Adipocyte (in vitro differentiated cells): ENCODE measurements at regions not wholly inside any gene's neighbourhood (a gene's known extent, or its start where the extent isn't known, plus 50 kb on each side); places are given as distances from the start of the nearest gene placed in this dataset.

Experiments
- DNase-seq: peaks from one replicate; pipeline ENCODE4 v3.0.0-alpha.2; 2015; ENCODE audit warnings: low read depth
- H3K27me3 ChIP-seq: replicated peaks from 2 replicates; pipeline ENCODE4 v1.7.0; 2013; ENCODE audit warnings: mild to moderate bottlenecking, low read length, moderate library complexity; ENCODE audit not compliant: control insufficient read depth, insufficient read depth
- H3K36me3 ChIP-seq: 2 replicates; pipeline ENCODE4 v1.7.0; 2013; ENCODE audit warnings: low read length, mild to moderate bottlenecking, moderate library complexity; ENCODE audit not compliant: control insufficient read depth, insufficient read depth, severe bottlenecking
- H3K4me1 ChIP-seq: 2 replicates; pipeline ENCODE4 v1.7.0; 2013; ENCODE audit warnings: mild to moderate bottlenecking, low read length, moderate library complexity; ENCODE audit not compliant: control insufficient read depth, insufficient read depth
- H3K4me3 ChIP-seq: 2 replicates; pipeline ENCODE4 v1.7.0; 2013; ENCODE audit warnings: mild to moderate bottlenecking, low read length, moderate library complexity
- H3K9ac ChIP-seq: 2 replicates; pipeline ENCODE4 v1.7.0; 2013; ENCODE audit warnings: mild to moderate bottlenecking, low read length, moderate library complexity
- H3K9me3 ChIP-seq: 2 replicates; pipeline ENCODE4 v1.7.0; 2013; ENCODE audit warnings: mild to moderate bottlenecking, low read length, moderate library complexity; ENCODE audit not compliant: control insufficient read depth

GRCh38 chr12:115700896-115701465, 576.5 kb downstream of the MED13L start:
- H3K4me3 ChIP-seq = no peak overlapping the region
- H3K9me3 ChIP-seq = no peaks in the 10 kb centered on the region
- H3K27me3 ChIP-seq = peaks cover 16% of the 10 kb centered on the region
- H3K4me1 ChIP-seq = no peaks in the 10 kb centered on the region
- DNase-seq = peak; percentile 37
- H3K36me3 ChIP-seq = no peaks in the 10 kb centered on the region
- H3K9ac ChIP-seq = no peak overlapping the region

DNA sequence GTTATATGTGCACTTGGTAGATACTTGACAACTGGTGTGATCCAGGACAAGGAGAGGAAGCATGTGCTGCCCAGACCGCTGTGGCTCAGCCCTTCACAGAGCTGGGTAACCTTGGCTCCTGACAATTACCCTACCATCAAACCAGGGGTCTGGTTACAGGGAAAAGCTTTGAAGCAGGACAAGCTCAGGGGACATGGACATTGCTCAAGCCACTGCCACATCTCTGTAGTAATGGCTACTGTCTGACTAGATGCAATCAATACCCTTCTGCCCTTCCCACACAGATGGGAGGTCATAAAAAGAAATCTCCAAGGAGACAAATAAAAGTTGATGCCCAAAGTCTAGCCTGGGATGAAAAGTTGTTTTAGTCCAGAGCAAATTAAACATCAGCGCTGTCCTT, 577.4 kb downstream of the MED13L start:
- H3K4me1 ChIP-seq = no peaks in the 10 kb centered on the region
- DNase-seq = no peak

GRCh38 chr12:115698257-115698656, 579.2 kb downstream of the MED13L start:
- no peaks in the 10 kb centered on the region for H3K4me1 ChIP-seq
- DNase-seq = no peak
- H3K9ac ChIP-seq = no peak overlapping the region
- no peaks in the 10 kb centered on the region for H3K36me3 ChIP-seq
- no peak overlapping the region for H3K4me3 ChIP-seq
- no peaks in the 10 kb centered on the region for H3K9me3 ChIP-seq
- H3K27me3 ChIP-seq = peaks cover 16% of the 10 kb centered on the region

More for the DNA sequence above, 577.4 kb downstream of the MED13L start:
- Histone ChIP-seq H3K4me3 (no peak overlapping the region), H3K36me3 (no peaks in the 10 kb centered on the region), H3K27me3 (peaks cover 16% of the 10 kb centered on the region), H3K9ac (no peak overlapping the region), H3K9me3 (no peaks in the 10 kb centered on the region)

GRCh38 chr12:115697340-115697739, 580.2 kb downstream of the MED13L start:
- peaks cover 16% of the 10 kb centered on the region for H3K27me3 ChIP-seq
- H3K4me1 ChIP-seq = no peaks in the 10 kb centered on the region
- no peak overlapping the region for H3K4me3 ChIP-seq
- no peak for DNase-seq
- H3K36me3 ChIP-seq = no peaks in the 10 kb centered on the region
- no peaks in the 10 kb centered on the region for H3K9me3 ChIP-seq
- no peak overlapping the region for H3K9ac ChIP-seq

DNA sequence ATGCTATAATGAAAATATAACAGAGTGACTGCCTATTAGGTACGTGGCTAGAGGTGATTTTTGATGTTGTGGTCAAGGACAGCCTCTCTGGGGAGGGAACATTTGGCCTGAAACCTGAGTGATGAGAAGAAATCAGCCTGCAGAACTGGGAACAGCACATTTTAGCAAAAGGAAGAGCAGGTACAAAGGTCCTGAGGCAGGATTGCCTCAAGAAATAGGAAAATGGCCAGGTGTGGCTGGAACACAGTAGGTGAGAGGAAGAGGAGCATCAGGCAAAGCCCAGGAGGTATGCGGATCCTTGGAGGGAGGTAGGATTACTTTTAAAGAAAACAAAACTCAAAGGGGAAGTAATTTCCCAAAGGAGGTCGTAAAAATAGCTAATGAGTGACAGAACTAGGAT, 582.9 kb downstream of the MED13L start:
- no peaks in the 10 kb centered on the region for H3K9me3 ChIP-seq
- no peaks in the 10 kb centered on the region for H3K36me3 ChIP-seq
- H3K27me3 ChIP-seq = peaks cover 5% of the 10 kb centered on the region
- no peak overlapping the region for H3K4me3 ChIP-seq
- H3K4me1 ChIP-seq = no peaks in the 10 kb centered on the region
- no peak for DNase-seq
- H3K9ac ChIP-seq = no peak overlapping the region

- DNase-seq = no peak
- H3K36me3 ChIP-seq = no peaks in the 10 kb centered on the region
- H3K4me3 ChIP-seq = no peak overlapping the region
- H3K4me1 ChIP-seq = no peaks in the 10 kb centered on the region
- no peak overlapping the region for H3K9ac ChIP-seq
- H3K9me3 ChIP-seq = no peaks in the 10 kb centered on the region
- H3K27me3 ChIP-seq = peaks cover under 1% of the 10 kb centered on the region
These were observed 583.5 kb downstream of the MED13L start for GRCh38 chr12:115693970-115694369.

DNA sequence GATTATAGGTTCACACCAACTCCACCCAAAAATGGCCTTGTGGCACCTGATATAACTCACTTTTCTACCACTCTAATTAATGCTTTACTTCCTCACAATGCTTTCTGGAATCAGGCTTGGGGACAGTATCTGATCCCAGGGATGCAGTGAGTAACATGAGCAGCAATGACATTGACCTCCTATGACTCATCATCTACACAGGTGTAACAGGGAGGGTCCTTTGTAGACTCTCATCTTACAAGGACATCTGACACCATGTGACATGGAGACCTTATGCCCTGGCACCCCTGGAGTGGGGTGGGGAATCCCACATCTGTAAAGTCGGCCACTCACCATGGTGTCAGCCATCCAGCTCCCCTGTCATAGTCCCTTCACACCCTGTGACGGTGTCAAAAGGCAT, 586.4 kb downstream of the MED13L start:
- DNase-seq = no peak
- no peak overlapping the region for H3K9ac ChIP-seq
- H3K36me3 ChIP-seq = no peaks in the 10 kb centered on the region
- no peaks in the 10 kb centered on the region for H3K9me3 ChIP-seq
- no peaks in the 10 kb centered on the region for H3K4me1 ChIP-seq
- no peak overlapping the region for H3K4me3 ChIP-seq
- H3K27me3 ChIP-seq = no peaks in the 10 kb centered on the region

GRCh38 chr12:115687094-115687493, 590.4 kb downstream of the MED13L start:
- Histone ChIP-seq H3K4me1 (no peaks in the 10 kb centered on the region), H3K4me3 (no peak overlapping the region), H3K9ac (no peak overlapping the region), H3K27me3 (peaks cover 10% of the 10 kb centered on the region), H3K9me3 (no peaks in the 10 kb centered on the region), H3K36me3 (no peaks in the 10 kb centered on the region)
- no peak for DNase-seq

DNA sequence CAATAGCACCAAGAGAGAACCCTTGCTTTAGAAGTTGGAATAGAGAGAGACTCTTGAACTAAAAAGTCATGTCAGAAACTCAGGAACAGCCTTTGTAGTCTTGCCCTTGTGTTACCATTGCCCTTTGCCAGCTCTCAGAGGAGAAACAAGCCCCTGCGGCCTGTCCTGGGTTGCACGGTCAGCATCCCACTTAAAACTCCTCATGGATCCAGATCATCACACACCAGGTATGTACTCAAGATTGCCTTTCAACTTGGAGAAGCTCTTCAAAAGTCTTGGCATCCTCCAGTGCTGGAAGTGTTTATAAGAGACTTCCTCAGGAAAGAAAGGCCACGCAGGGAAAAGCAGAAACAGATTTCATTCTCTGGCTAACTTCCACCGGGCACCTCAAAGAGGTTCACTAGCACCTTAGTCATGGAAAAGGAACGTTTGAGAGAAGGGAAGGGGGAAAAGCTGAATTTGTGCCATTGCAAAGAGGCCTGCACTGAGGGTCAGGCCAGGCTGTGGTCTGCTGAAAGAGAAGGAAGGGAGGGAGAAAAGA, 594.2 kb downstream of the MED13L start:
- no peak for DNase-seq
- Histone ChIP-seq H3K27me3 (peaks cover 10% of the 10 kb centered on the region), H3K4me1 (no peaks in the 10 kb centered on the region), H3K9ac (no peak overlapping the region), H3K4me3 (no peak overlapping the region), H3K9me3 (no peaks in the 10 kb centered on the region), H3K36me3 (no peaks in the 10 kb centered on the region)

DNA sequence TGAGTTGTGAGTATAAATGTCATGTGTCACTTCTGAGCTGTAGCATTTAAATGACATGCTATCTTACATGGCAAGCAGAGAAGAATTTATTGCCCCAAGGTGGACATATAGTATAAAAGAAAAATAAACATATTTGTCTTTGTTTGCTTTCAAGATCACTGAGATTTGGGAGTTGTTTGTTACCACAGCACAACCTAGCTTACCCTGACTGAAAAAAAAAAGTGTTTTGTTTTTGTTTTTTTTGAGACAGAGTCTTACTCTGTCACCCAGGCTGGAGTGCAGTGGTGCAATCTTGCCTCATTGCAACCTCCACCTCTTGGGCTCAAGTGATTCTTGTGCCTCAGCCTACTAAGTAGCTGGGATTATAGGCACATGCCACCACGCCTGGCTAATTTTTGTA, 596.5 kb downstream of the MED13L start:
- DNase-seq = no peak
- Histone ChIP-seq H3K4me1 (no peaks in the 10 kb centered on the region), H3K27me3 (peaks cover 10% of the 10 kb centered on the region), H3K9me3 (peaks cover 2% of the 10 kb centered on the region), H3K9ac (no peak overlapping the region), H3K4me3 (no peak overlapping the region), H3K36me3 (no peaks in the 10 kb centered on the region)

- no peak for DNase-seq
- Histone ChIP-seq H3K4me3 (no peak overlapping the region), H3K9ac (no peak overlapping the region), H3K9me3 (peaks cover 2% of the 10 kb centered on the region), H3K4me1 (no peaks in the 10 kb centered on the region), H3K36me3 (no peaks in the 10 kb centered on the region), H3K27me3 (peaks cover 9% of the 10 kb centered on the region)
These were observed 604.9 kb downstream of the MED13L start for GRCh38 chr12:115672506-115673080.

DNA sequence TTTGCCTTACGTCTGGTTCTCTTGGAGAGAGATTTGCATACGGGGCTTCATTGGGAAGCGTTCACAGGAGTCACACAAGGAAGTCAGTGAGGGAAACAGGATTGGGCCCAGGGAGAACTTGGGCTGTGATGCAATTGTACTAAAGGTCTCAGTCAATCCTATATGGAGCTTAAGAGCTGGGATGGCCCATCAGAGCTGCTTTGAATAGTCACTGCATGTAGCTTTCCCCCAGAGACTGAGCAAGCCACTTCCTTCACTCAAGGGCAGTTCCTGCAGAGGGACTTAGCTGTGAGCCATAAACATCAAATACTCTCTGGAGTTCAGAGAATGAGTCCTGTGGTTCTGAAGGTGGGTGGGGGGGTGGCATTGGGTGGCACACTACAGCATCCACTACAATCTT, 605.4 kb downstream of the MED13L start:
- Histone ChIP-seq H3K4me1 (peaks cover 5% of the 10 kb centered on the region), H3K27me3 (peaks cover 9% of the 10 kb centered on the region), H3K4me3 (no peak overlapping the region), H3K9me3 (peaks cover 2% of the 10 kb centered on the region), H3K9ac (no peak overlapping the region), H3K36me3 (no peaks in the 10 kb centered on the region)
- DNase-seq = no peak
